HCT116 (cell line): ENCODE measurements at regions not wholly inside any gene's neighbourhood (a gene's known extent, or its start where the extent isn't known, plus 50 kb on each side); places are given as distances from the start of the nearest gene placed in this dataset.

ENCODE experiments used
- ATAC-seq: fragments of 200-7000 bp; cut with Tn5 transposase; 2 replicates; pipeline ENCODE4 v1.9.1; 2020; ENCODE audit warnings: mild to moderate bottlenecking, moderate library complexity
- BruUV-seq: library from RNA; stranded (reverse); fragments of 400-500 nt; replicated peaks from 2 replicates; lab custom pipeline; 2021; lab: Mats Ljungman, UMichigan
- CTCF ChIA-PET: fragments of 300-600 bp; sonication (Branson Sonifier 250); formaldehyde crosslinking; loops from one replicate; lab custom pipeline; 2021; ENCODE audit warnings: antibody characterized with exemption; lab: Charles Lee
- POLR2A ChIA-PET: fragments of 300-600, 350-600 bp; sonication (Branson Sonifier 250); formaldehyde crosslinking; loops from one replicate; lab custom pipeline; 2021; ENCODE audit warnings: antibody characterized with exemption; lab: Charles Lee
- RAD21 ChIA-PET, 2 experiments: fragments of 300-600 bp; sonication (Branson Sonifier 250); formaldehyde crosslinking; loops; one replicate each; lab custom pipeline; 2023; ENCODE audit warnings: low total read pairs in 2 of 2; ENCODE audit not compliant: uncharacterized antibody in 2 of 2, unreplicated experiment in 2 of 2, low non-redundant PET in 1 of 2; lab: Charles Lee
- DNase-seq: peaks from one replicate; pipeline ENCODE4 v3.0.0-alpha.2; 2010; ENCODE audit warnings: low read depth, low spot score
- H2AFZ ChIP-seq: fragments of 200-600 bp; shearing (Covaris generic), sonication (generic); 2 replicates; pipeline ENCODE4 v1.6.1; 2017; ENCODE audit warnings: low read depth, mixed run types, mixed read lengths, antibody characterized with exemption, low read length; ENCODE audit not compliant: poor library complexity, severe bottlenecking
- H3K27ac ChIP-seq: 2 replicates; pipeline ENCODE4 v1.5.1; 2012; ENCODE audit warnings: low read depth, low read length
- H3K27me3 ChIP-seq: fragments of 200-600 bp; sonication (generic); 2 replicates; pipeline ENCODE4 v1.6.1; 2016; ENCODE audit warnings: mixed run types, low read length, mixed read lengths; ENCODE audit not compliant: insufficient read depth
- H3K36me3 ChIP-seq, 2 experiments: fragments of 200-500 bp in 1 of 2; fragments of 200-600 bp in 1 of 2; sonication (Bioruptor generic) in 1 of 2; sonication (generic) in 1 of 2; 2 replicates each; pipeline versions ENCODE4 v1.5.1 to v1.6.1; 2014 to 2016; ENCODE audit warnings: low read length in 2 of 2, inconsistent platforms in 1 of 2, mixed read lengths in 1 of 2, mixed run types in 1 of 2; ENCODE audit not compliant: insufficient read depth in 2 of 2, control insufficient read depth in 1 of 2
- H3K4me1 ChIP-seq, 2 experiments: fragments of 200-600 bp in 1 of 2; sonication (generic) in 1 of 2; 2 replicates each; pipeline versions ENCODE4 v1.5.1 to v1.6.1; 2012 to 2017; ENCODE audit warnings: low read length in 2 of 2, inconsistent platforms in 1 of 2, mild to moderate bottlenecking in 1 of 2, mixed read lengths in 1 of 2, mixed run types in 1 of 2, moderate library complexity in 1 of 2; ENCODE audit not compliant: insufficient read depth in 2 of 2, control insufficient read depth in 1 of 2
- H3K4me2 ChIP-seq: fragments of 200-600 bp; sonication (generic); 2 replicates; pipeline ENCODE4 v1.6.1; 2017; ENCODE audit warnings: mixed run types, low read length, mixed read lengths
- H3K4me3 ChIP-seq, 2 experiments: fragments of 200-600 bp in 1 of 2; sonication (generic) in 1 of 2; replicated peaks in 1 of 2; 2 replicates each; pipeline ENCODE4 v1.5.1; 2011 to 2016; ENCODE audit warnings: low read length in 2 of 2, control low read depth in 1 of 2, low read depth in 1 of 2, mild to moderate bottlenecking in 1 of 2, mixed read lengths in 1 of 2, mixed run types in 1 of 2
- H3K79me2 ChIP-seq: fragments of 200-600 bp; sonication (generic); 2 replicates; pipeline ENCODE4 v1.6.1; 2017; ENCODE audit warnings: mild to moderate bottlenecking, mixed run types, low read length, moderate library complexity, mixed read lengths; ENCODE audit not compliant: insufficient read depth
- H3K9ac ChIP-seq: fragments of 200-600 bp; sonication (generic); 2 replicates; pipeline ENCODE4 v1.6.1; 2016; ENCODE audit warnings: low read length, mixed read lengths
- H3K9me2 ChIP-seq: fragments of 200-600 bp; sonication (generic), shearing (Covaris generic); 2 replicates; pipeline ENCODE4 v1.6.1; 2017; ENCODE audit warnings: mixed run types, mild to moderate bottlenecking, moderate library complexity; ENCODE audit not compliant: insufficient read depth
- H3K9me3 ChIP-seq, 2 experiments: fragments of 200-500 bp in 1 of 2; fragments of 200-600 bp in 1 of 2; sonication (Bioruptor generic) in 1 of 2; sonication (generic) in 1 of 2; 2 replicates each; pipeline ENCODE4 v1.6.1; 2014 to 2017; ENCODE audit warnings: low read length in 2 of 2, mixed read lengths in 2 of 2, inconsistent platforms in 1 of 2, low read depth in 1 of 2, mild to moderate bottlenecking in 1 of 2, mixed run types in 1 of 2, moderate library complexity in 1 of 2; ENCODE audit not compliant: control insufficient read depth in 1 of 2, insufficient read depth in 1 of 2
- H4K20me1 ChIP-seq: fragments of 200-600 bp; sonication (generic), shearing (Covaris generic); 2 replicates; pipeline ENCODE4 v1.6.1; 2017; ENCODE audit warnings: mixed run types, mild to moderate bottlenecking, moderate library complexity; ENCODE audit not compliant: insufficient read depth
- CBX3 ChIP-seq: IDR thresholded peaks from 2 replicates; pipeline ENCODE4 v1.6.1; 2012; ENCODE audit warnings: low read depth
- CEBPB ChIP-seq: IDR thresholded peaks from 2 replicates; pipeline ENCODE4 v1.6.1; 2012; ENCODE audit warnings: low read depth
- EGR1 ChIP-seq: IDR thresholded peaks from 2 replicates; pipeline ENCODE4 v1.6.1; 2012; ENCODE audit warnings: low read depth
- ELF1 ChIP-seq: IDR thresholded peaks from 2 replicates; pipeline ENCODE4 v1.6.1; 2012; ENCODE audit warnings: low read depth, borderline replicate concordance
- EZH2 ChIP-seq: fragments of 200-600 bp; sonication (generic); IDR thresholded peaks from 2 replicates; pipeline ENCODE4 v1.6.1; 2017; ENCODE audit warnings: antibody characterized with exemption, mixed run types
- JUND ChIP-seq: IDR thresholded peaks from 2 replicates; pipeline ENCODE4 v1.6.1; 2012
- POLR2A ChIP-seq: IDR thresholded peaks from 2 replicates; pipeline ENCODE4 v1.7.0; 2011; ENCODE audit warnings: borderline replicate concordance; ENCODE audit not compliant: insufficient read depth, insufficient read length; ENCODE audit errors: extremely low read depth
- POLR2AphosphoS5 ChIP-seq: IDR thresholded peaks from 2 replicates; pipeline ENCODE4 v1.6.1; 2011; ENCODE audit warnings: mild to moderate bottlenecking, low read depth, low read length, moderate library complexity
- RAD21 ChIP-seq: IDR thresholded peaks from 2 replicates; pipeline ENCODE4 v1.6.1; 2012; ENCODE audit warnings: low read depth, mild to moderate bottlenecking
- SIN3A ChIP-seq: IDR thresholded peaks from 2 replicates; pipeline ENCODE4 v1.6.1; 2012; ENCODE audit warnings: low read depth
- SP1 ChIP-seq: IDR thresholded peaks from 2 replicates; pipeline ENCODE4 v1.6.1; 2012; ENCODE audit warnings: low read depth
- YY1 ChIP-seq: IDR thresholded peaks from 2 replicates; pipeline ENCODE4 v1.6.1; 2011; ENCODE audit warnings: low read length, low read depth, moderate library complexity, mild to moderate bottlenecking; ENCODE audit not compliant: insufficient replicate concordance; ENCODE audit errors: extremely low read depth
- ZFX ChIP-seq: fragments of 450-650 bp; IDR thresholded peaks from 2 replicates; pipeline ENCODE4 v1.6.1; 2017
- intact Hi-C: fragments of 100-400 bp; cut with micrococcal nuclease; formaldehyde crosslinking; loops from 2 replicates; pipeline ENCODE4 v1.10.0; 2022
- TF ChIP-seq, protein P1 (sequence below): IDR thresholded peaks from 2 replicates; pipeline ENCODE4 v1.6.1; 2011; ENCODE audit warnings: mild to moderate bottlenecking, low read length, moderate library complexity; ENCODE audit not compliant: insufficient replicate concordance; ENCODE audit errors: extremely low read depth
- TF ChIP-seq, protein P2 (sequence below), 3 experiments: fragments of 200-600 bp in 1 of 3; sonication (generic) in 1 of 3; IDR thresholded peaks in 2 of 3; conservative IDR thresholded peaks in 1 of 3; 2 replicates each; pipeline ENCODE4 v1.5.1; 2012 to 2017; ENCODE audit warnings: low read depth in 2 of 3, low read length in 2 of 3, antibody characterized with exemption in 1 of 3, borderline replicate concordance in 1 of 3, control low read depth in 1 of 3, mild to moderate bottlenecking in 1 of 3, mixed read lengths in 1 of 3, mixed run types in 1 of 3, moderate library complexity in 1 of 3; ENCODE audit not compliant: insufficient read depth in 1 of 3
- TF ChIP-seq, protein P3 (sequence below): IDR thresholded peaks from 2 replicates; pipeline ENCODE4 v1.6.1; 2012; ENCODE audit warnings: low read depth
- TF ChIP-seq, protein P4 (sequence below): IDR thresholded peaks from 2 replicates; pipeline ENCODE4 v1.6.1; 2012
- TF ChIP-seq, protein P5 (sequence below): IDR thresholded peaks from 2 replicates; pipeline ENCODE4 v1.6.1; 2012

DNA sequence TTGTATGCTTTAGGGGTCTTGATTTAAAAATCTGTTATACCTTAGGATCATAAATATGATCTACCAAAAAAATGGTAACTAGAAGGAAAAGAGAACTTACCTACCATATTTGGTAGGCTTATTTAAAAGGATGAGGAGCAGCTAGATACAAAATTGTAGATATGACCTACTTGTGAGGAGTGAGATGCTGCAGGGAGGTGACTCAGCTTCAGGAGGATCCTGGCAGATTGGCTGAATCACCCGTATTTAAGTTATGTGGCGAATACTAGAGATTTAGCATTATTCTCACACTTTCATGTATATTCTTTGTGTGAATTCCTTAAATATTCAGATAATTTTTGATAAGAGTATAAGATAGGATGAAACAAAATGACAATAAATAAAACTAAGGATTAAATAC lies 657.3 kb upstream of the LINC00305 start:
- Histone ChIP-seq H3K27ac (no peak overlapping the region), H3K79me2 (no peaks in the 10 kb centered on the region), H3K4me2 (no peak overlapping the region), H3K9me2 (no peaks in the 10 kb centered on the region), H3K4me1 (no peaks in the 10 kb centered on the region), H2AFZ (no peak overlapping the region), H3K27me3 (no peaks in the 10 kb centered on the region), H3K9ac (no peak overlapping the region), H4K20me1 (no peaks in the 10 kb centered on the region), H3K9me3 (peaks cover 14 to 17% of the 10 kb centered on the region in 2 experiments; a peak in 2 of 4 replicates), H3K36me3 (no peaks in the 10 kb centered on the region), H3K4me3 (no peak overlapping the region)
- ATAC-seq (no peak), DNase-seq (no peak)
- TF ChIP-seq POLR2AphosphoS5 (no peak), POLR2A (no peak), ELF1 (no peak), JUND (no peak), EZH2 (no peak), YY1 (no peak), CBX3 (no peak), EGR1 (no peak), SP1 (no peak), RAD21 (no peak), ZFX (no peak), SIN3A (no peak), CEBPB (no peak)
- TF ChIP-seq, protein P1, sequence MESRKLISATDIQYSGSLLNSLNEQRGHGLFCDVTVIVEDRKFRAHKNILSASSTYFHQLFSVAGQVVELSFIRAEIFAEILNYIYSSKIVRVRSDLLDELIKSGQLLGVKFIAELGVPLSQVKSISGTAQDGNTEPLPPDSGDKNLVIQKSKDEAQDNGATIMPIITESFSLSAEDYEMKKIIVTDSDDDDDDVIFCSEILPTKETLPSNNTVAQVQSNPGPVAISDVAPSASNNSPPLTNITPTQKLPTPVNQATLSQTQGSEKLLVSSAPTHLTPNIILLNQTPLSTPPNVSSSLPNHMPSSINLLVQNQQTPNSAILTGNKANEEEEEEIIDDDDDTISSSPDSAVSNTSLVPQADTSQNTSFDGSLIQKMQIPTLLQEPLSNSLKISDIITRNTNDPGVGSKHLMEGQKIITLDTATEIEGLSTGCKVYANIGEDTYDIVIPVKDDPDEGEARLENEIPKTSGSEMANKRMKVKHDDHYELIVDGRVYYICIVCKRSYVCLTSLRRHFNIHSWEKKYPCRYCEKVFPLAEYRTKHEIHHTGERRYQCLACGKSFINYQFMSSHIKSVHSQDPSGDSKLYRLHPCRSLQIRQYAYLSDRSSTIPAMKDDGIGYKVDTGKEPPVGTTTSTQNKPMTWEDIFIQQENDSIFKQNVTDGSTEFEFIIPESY, result no peak
- TF ChIP-seq, protein P2, sequence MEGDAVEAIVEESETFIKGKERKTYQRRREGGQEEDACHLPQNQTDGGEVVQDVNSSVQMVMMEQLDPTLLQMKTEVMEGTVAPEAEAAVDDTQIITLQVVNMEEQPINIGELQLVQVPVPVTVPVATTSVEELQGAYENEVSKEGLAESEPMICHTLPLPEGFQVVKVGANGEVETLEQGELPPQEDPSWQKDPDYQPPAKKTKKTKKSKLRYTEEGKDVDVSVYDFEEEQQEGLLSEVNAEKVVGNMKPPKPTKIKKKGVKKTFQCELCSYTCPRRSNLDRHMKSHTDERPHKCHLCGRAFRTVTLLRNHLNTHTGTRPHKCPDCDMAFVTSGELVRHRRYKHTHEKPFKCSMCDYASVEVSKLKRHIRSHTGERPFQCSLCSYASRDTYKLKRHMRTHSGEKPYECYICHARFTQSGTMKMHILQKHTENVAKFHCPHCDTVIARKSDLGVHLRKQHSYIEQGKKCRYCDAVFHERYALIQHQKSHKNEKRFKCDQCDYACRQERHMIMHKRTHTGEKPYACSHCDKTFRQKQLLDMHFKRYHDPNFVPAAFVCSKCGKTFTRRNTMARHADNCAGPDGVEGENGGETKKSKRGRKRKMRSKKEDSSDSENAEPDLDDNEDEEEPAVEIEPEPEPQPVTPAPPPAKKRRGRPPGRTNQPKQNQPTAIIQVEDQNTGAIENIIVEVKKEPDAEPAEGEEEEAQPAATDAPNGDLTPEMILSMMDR (IDR thresholded peaks at IDR 0.05 in 2 of 3, conservative IDR thresholded peaks at IDR 0.05 in 1 of 3; ENCODE audit: borderline replicate concordance in 1 of 3, insufficient read depth in 1 of 3, low read depth in 2 of 3, low read length in 2 of 3), result no peak
- TF ChIP-seq, protein P3, sequence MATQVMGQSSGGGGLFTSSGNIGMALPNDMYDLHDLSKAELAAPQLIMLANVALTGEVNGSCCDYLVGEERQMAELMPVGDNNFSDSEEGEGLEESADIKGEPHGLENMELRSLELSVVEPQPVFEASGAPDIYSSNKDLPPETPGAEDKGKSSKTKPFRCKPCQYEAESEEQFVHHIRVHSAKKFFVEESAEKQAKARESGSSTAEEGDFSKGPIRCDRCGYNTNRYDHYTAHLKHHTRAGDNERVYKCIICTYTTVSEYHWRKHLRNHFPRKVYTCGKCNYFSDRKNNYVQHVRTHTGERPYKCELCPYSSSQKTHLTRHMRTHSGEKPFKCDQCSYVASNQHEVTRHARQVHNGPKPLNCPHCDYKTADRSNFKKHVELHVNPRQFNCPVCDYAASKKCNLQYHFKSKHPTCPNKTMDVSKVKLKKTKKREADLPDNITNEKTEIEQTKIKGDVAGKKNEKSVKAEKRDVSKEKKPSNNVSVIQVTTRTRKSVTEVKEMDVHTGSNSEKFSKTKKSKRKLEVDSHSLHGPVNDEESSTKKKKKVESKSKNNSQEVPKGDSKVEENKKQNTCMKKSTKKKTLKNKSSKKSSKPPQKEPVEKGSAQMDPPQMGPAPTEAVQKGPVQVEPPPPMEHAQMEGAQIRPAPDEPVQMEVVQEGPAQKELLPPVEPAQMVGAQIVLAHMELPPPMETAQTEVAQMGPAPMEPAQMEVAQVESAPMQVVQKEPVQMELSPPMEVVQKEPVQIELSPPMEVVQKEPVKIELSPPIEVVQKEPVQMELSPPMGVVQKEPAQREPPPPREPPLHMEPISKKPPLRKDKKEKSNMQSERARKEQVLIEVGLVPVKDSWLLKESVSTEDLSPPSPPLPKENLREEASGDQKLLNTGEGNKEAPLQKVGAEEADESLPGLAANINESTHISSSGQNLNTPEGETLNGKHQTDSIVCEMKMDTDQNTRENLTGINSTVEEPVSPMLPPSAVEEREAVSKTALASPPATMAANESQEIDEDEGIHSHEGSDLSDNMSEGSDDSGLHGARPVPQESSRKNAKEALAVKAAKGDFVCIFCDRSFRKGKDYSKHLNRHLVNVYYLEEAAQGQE, result no peak
- TF ChIP-seq, protein P4, sequence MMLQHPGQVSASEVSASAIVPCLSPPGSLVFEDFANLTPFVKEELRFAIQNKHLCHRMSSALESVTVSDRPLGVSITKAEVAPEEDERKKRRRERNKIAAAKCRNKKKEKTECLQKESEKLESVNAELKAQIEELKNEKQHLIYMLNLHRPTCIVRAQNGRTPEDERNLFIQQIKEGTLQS, result no peak
- TF ChIP-seq, protein P5, sequence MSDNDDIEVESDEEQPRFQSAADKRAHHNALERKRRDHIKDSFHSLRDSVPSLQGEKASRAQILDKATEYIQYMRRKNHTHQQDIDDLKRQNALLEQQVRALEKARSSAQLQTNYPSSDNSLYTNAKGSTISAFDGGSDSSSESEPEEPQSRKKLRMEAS, result no peak
- ChIA-PET CTCF (no interaction called here), RAD21 (no interaction called here), POLR2A (no interaction called here)
- BruUV-seq, result no TSS peak
- intact Hi-C loops, result no loop called here
